Suprapubic skin (tissue), 4 donors: ENCODE measurements at regions not wholly inside any gene's neighbourhood (a gene's known extent, or its start where the extent isn't known, plus 50 kb on each side); places are given as distances from the start of the nearest gene placed in this dataset.

Experiments
- EP300 ChIP-seq: sonication (generic); formaldehyde crosslinking; IDR thresholded peaks from one replicate; pipeline ENCODE4 v1.6.1; 2017; ENCODE audit warnings: antibody characterized with exemption
- POLR2A ChIP-seq, 2 donors: fragments of 450-650 bp; IDR thresholded peaks; one replicate each; pipeline ENCODE4 v1.6.1; 2017; ENCODE audit warnings: antibody characterized with exemption in 2 of 2, mild to moderate bottlenecking in 2 of 2, moderate library complexity in 2 of 2
- POLR2AphosphoS5 ChIP-seq, 3 donors: sonication (generic); formaldehyde crosslinking; IDR thresholded peaks; one replicate each; pipeline ENCODE4 v1.6.1; 2017; ENCODE audit warnings: antibody characterized with exemption in 3 of 3
- TF ChIP-seq, protein P1 (sequence below), 2 donors: fragments of 200-600 bp in 1 of 2; fragments of 450-650 bp in 1 of 2; sonication (generic) in 1 of 2; IDR thresholded peaks; one replicate each; pipeline ENCODE4 v1.5.1; 2016 to 2019; ENCODE audit warnings: antibody characterized with exemption in 2 of 2, mild to moderate bottlenecking in 1 of 2, moderate library complexity in 1 of 2

DNA sequence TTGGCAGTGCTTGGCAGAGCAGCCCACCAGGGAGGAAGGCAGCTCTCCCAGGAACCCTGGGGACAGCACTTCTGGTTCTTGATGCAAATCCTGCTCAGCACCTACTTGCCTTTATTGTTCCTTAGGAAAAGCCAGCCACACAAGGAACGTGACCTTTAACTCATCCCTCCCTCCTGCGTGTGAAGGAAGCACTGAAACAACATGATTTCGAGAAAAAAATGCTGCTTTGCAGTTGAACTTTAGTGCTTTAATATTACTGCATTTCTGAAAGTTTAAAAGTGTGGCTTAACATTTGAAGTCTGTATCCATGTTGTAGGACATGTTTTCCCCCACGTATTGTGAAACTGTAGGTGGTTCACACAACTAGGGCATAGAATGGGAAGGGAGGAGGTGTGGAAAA is 50.4 kb upstream of the CTNNB1 start:
- TF ChIP-seq EP300, result no peak
- TF ChIP-seq, protein P1, sequence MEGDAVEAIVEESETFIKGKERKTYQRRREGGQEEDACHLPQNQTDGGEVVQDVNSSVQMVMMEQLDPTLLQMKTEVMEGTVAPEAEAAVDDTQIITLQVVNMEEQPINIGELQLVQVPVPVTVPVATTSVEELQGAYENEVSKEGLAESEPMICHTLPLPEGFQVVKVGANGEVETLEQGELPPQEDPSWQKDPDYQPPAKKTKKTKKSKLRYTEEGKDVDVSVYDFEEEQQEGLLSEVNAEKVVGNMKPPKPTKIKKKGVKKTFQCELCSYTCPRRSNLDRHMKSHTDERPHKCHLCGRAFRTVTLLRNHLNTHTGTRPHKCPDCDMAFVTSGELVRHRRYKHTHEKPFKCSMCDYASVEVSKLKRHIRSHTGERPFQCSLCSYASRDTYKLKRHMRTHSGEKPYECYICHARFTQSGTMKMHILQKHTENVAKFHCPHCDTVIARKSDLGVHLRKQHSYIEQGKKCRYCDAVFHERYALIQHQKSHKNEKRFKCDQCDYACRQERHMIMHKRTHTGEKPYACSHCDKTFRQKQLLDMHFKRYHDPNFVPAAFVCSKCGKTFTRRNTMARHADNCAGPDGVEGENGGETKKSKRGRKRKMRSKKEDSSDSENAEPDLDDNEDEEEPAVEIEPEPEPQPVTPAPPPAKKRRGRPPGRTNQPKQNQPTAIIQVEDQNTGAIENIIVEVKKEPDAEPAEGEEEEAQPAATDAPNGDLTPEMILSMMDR (IDR thresholded peaks at IDR 0.05), result no peak
- no peak for TF ChIP-seq POLR2AphosphoS5 (IDR thresholded peaks at IDR 0.05)
- TF ChIP-seq POLR2A (IDR thresholded peaks at IDR 0.05), result no peak
